GM21528 (cell line): ENCODE measurements at regions not wholly inside any gene's neighbourhood (a gene's known extent, or its start where the extent isn't known, plus 50 kb on each side); places are given as distances from the start of the nearest gene placed in this dataset.

ENCODE experiments used
- ATAC-seq: cut with Tn5 transposase; IDR thresholded peaks from one replicate; pipeline ENCODE4 v1.9.1; 2021; ENCODE audit warnings: mild to moderate bottlenecking, moderate library complexity; ENCODE audit not compliant: unreplicated experiment, low FRiP score

DNA sequence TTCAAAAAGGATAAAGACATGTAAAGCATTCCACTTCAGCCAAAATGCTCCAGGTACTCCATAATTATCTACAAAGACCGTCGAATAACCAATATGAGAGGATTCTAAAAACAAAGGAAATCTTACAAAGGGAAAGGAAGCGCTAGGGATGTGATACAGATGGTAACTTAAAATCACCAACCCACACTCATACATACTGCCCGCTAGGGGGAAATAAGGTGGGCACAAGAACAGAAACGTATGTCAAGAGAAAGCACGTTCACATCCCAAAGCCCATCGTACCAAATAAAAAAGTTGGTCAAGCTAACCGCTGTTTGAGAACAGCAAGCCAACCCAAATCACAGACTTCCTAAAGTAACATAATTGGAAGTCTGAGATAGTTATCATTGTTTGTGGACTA lies 429.4 kb downstream of the SHQ1 start:
- no peak for ATAC-seq

DNA sequence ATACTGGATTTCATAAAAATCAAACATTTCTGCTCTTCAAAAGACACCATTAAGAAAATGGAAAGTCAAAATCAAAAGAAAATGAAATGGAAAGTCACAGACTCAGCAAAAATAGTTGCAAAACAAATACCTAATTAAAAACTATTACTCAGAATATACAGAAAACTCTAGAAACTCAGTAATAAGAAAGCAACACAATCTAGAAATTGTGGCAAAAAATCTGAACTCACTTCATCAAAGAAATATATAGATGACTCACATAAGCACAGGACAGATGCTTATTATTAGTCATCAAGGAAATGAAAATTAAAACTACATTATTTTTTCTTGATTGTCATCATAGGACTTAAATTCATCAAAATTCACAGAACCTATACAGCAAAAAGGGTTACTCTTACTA lies 430.0 kb downstream of the SHQ1 start:
- ATAC-seq, result no peak

DNA sequence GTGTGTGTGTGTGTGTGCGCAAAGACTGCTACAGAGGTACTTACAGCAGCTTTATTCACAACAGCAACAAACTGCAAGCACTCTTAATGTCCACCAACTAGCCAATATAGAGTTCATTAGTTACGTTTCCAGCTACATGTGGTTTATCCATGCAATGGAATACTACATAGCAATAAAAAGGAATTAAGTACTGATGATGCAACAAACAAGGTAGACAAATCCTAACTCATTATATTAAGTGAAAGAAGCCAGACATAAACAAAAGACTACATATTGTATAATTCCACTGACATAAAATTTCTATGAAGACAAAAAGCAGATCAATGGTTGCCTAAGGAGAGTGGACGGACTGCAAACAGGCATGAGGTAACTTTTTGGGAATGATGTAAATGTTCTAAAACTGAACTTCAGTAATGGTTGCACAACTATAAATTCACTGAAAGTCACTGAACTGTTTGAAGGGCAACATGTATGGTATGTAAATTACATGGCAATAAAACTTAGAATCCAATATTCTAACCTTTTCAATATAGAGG lies 433.7 kb downstream of the SHQ1 start:
- no peak for ATAC-seq

DNA sequence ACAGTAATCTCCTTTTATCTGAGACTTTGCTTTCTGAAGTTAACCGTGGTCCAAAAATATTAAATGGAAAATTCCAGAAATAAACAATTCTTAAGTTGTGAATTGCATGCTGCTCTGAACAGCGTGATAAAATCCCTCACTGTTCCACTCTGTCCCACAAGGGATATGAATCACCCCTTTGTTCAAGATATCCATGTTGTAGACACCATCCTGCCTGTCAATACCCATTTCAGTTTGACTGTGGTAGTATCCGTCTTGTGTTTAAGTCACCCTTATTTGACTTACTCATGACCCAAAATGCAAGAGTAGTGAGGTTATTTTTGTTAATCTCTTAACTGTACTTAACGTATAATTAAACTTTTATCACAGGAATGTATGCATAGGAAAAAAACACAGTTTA lies 435.0 kb downstream of the SHQ1 start:
- no peak for ATAC-seq

DNA sequence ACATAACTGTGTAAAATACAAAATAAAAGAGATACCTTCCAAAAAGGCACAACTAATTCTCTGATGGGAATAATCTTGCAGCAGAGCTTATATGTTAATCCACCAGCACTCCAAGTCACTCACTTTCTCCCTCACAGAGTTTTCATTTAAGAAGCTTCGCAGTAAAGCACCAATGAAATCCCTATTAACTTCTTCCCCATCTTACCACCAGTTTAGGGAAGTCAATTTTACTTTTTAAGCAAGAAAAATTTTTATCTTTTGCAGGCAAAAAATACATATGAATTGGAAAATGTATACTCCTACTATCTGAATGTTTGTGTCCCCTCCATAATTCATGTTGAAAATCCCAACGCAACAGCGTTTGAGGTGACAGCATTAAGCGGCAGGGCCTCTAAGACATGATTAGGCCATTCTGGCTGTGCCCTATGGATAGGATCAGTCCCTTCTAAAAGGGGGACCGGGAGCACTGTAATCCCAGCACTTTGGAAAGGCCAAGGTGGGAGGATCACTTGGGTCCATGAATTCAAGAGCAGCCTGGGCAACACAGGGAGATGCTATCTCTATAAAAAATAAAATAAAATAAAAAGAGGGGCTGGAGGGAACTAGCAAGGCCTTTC lies 435.8 kb downstream of the SHQ1 start:
- no peak for ATAC-seq

DNA sequence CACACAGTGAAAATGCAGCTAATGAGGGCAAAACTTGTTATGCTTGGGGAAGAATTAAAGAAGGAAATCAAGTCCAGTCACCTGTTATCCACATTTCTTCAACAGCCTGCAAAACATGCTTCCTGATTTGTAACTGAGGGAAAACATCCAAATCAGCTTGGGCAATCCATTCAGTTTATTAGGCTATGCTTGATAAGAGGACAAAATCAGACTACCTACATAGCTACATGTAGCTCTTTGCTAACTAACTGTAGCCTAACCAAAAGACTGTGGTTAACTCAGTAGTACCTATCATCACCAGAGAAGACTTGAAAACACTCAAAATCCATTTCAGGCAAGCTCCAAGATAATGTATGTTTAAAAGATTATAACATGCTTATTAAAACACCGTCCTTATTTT lies 436.4 kb downstream of the SHQ1 start:
- ATAC-seq, result no peak

DNA sequence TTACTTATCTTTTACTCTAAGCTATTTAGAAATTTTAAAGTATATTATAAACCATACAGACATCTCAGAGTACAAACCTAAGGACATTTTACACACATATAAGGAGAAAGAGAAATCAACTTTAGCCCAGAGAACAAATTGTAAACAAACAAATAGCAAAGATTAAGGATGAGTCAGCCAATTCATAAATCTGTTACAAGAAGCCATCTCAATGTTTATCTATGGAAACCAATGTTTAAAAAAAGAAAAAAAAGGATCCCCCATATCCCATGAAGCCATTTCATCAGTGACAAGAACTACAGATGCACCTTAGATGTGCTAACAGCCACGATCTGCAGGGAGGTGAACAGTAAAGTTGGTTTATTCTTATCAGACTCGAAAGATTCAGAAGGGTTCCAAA lies 437.1 kb downstream of the SHQ1 start:
- no peak for ATAC-seq

DNA sequence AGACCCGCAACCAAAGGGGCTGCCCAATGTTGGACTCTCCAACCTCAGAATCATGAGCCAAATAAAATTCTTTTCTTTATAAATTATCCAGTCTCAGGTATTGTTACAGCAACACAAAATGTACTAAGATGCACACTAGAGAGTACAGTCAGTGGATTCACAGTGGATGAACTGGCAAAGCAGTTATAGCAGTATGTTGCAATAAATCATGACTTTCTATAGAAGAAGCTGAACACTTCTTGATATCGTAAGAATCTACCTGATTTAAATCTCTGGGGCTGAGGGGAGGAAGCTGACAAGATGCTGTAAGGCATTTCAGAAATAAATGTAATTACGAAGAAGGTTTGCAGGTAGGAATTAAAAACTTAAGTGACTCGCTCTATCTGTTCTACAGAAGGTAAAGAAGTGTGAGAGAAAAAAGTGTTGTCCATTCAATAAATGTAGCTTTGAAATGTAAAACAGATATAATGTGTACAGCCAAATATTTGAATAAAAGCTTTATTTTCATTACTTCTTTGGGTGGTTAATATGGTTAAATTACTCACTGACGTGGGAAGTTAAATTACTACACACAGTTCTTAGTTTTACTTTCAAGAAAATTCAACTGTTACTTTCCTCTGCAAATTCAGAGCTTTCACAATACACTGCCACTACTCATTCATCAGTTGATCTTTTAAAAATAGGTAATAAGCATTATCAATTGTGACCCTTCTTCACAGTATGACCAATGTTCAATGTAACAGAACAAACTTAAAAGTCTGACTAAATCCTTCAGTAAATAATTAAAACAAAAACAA lies 439.1 kb downstream of the SHQ1 start:
- ATAC-seq, result no peak

DNA sequence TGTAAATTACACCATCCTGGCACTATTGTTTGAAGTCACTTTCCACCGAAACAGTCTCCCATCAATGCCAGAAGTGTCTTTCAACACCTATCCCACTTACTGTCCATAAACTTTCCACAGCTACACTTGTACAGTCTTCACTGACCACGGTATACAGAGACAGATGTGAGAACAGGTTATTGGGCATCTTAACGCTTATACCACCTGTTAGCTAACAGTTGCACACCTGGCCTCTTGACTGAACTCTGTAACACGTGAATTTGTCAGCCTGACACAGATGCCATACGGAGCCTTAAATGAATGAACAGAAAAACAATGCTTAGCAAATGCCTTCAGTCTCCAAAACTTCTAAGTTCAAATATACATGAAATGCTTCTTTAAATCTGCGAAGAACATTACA lies 440.5 kb downstream of the SHQ1 start:
- no peak for ATAC-seq

DNA sequence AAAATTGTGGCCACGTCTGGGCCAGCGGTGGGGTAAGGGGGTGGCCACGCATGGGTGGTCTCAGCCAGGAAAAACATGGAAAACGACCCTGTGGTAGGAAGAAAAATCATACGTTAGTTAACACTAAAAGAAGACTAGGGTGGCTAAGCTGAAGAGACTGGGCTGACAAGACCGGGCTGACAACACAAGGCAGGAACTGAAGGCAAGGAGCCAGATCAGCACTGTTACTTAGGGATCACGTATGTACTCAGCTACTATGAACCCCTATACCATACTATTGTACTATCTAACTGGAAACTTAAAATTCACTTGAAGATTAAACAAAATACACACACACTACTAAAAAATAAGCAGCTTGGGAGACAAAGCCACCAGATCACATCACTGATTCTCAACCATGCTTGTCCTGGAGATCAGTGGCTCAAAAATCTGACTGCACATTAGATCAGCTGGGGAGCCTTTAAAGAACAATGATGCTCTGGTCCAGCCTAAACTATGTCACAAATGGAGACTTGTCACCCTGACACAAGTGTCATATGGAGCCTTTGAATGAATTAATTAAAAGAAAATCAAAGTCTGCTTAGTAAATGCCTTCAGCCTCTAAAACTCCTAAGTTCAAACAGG lies 442.2 kb downstream of the SHQ1 start:
- no peak for ATAC-seq

DNA sequence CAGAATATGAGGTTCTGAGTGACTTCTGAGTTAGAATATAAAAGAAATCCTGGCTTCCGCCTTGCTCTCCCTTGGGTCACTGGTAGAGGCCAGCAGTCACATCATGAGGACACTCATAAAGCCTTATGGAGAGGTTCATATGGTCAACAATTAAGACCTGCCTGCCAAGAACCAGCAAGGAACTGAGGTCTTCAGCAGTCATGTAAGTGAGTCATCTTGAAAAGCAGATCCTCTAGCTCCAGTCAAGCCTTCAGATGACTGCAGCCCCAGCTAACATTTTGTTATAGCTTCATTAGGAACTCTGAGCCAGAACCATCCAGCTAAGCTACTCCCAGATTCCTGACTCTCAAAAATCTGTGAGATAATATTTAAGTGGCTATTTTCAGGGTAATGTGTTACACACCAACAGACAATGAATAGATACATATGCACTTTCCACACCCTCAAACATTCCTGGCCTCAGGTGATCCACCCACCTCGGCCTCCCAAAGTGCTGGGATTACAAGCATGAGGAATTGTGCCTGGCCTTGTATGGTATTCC lies 447.2 kb downstream of the SHQ1 start:
- no peak for ATAC-seq

DNA sequence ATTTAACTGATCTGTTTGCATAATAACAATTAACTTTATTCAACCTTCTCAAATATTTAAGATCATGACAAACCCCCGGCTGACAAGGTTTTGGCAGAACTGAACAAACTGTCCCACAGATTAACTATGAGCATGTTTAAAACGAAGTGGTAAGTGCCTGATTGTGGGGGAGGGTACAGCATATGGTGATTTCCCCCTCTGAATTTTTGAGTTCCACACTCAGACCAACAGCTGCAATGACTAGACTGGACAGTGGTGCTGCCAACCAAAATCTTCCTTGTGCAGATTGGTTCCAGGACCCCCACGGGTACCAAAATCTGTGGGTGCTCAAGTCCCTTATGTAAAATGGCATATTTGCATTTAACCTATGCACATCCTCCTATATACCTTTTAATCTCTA lies 449.5 kb downstream of the SHQ1 start:
- ATAC-seq, result no peak

DNA sequence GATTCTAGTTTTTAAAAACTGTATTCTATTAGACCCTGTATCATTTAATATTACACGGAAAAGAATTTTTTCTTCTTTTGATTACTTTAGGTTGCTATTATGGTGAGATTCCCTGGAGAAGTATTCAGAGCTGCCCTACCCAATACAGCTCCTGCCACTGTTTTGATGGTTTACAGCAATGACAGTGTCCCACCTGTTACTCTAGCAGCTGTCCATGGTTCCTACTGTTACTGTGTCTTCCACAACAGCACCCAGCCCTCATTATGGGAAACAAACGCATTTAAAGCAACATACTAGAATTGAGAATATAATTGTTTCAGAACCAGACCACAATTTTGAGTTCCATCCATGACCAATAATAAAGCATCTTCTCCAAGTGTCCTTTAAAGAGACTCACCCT lies 450.7 kb downstream of the SHQ1 start:
- no peak for ATAC-seq

DNA sequence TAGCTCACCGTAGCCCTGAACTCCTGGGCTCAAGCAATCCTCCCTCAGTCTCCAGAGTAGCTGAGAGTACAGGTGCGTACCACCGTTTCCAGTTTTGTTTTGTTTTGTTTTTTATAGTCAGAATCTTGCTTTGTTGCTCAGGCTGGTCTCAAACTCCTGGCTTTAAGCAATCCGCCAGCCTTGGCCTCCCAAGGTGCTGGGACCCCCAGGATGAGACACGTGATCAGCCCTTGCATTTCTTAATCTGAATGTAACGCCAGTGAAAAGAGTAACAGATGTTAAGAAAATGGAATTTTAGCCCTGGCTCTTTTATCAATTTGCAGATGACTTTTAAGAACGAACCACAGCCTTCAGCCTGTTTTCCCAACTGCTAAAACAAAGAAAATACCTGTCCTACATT lies 451.3 kb downstream of the SHQ1 start:
- no peak for ATAC-seq

DNA sequence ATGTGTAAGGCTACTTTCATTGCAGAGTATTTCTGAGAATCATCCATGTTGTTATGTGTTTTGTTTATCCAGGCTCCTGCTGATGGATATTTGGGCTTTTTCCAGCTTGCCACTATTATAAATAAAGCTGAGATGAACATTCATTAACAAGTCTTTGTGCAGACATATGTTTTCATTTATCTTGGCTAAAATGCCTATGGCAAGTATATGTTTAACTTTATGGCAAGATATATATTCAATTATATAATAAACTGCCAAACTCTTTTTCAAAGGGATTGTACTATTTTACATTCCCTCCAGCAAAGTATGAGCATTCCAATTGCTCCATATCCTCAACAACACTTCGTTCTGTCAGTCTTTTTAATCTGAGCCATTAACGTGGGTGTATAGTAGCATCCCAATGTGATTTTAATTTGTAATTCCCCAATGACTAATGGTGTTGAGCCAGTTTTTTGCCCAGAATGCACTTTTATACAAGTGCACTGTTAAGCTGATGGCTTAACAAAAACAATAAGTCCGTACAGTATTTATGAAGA lies 452.4 kb downstream of the SHQ1 start:
- ATAC-seq, result no peak

DNA sequence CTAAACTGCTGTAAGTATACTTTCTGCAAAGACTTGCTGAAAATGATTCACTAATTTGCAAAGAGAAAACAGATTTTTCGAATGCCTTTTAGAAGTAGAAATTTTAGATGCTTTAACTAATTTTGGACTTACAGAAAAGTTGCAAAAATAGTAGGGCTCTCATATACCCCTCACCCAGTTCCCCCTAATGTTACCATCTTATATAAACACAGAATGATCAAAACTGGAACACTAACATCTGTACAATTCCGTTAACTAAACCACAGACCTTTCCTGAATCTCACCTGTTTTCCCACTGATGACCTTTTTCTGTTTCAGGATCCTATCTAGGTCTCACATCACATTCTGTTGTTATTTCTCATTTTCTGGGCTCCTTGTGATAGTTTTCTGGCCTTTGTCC lies 454.8 kb downstream of the SHQ1 start:
- ATAC-seq, result no peak

DNA sequence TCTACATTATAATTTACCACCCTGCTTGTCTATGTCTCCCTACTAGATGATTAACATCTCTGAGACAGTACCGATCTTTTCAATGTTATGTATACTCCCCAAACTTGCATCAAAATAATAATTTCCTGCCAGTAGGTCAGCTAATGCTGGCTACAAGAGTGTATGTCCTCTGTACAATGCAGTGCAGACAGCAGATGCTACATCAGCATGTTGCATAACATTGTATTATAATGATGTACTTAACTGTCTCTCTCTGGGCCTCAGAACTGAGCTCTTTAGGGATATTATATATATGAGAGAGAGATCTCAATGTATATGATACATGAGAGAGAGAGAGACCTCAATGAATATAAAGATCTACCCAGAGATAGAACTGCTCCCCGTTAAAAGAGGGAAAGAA lies 456.6 kb downstream of the SHQ1 start:
- no peak for ATAC-seq

DNA sequence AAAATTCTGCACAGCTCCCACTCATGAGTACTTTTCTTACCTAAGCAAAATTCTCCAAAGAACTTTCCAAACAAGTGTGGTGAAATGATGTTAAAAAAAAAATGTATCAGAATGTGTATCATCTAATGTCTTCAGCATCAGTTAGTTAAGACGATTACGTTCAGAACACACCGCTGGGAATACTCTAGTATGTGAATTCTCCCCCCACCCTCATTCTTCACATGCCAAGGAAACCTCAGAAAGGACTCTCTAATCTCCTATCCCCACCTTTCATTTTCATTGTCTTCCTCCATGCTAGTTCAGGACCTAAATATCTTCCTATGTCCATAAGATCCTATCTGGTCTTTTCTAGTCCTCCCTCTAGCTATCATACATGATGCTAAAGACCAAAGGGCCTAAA lies 457.4 kb downstream of the SHQ1 start:
- no peak for ATAC-seq

DNA sequence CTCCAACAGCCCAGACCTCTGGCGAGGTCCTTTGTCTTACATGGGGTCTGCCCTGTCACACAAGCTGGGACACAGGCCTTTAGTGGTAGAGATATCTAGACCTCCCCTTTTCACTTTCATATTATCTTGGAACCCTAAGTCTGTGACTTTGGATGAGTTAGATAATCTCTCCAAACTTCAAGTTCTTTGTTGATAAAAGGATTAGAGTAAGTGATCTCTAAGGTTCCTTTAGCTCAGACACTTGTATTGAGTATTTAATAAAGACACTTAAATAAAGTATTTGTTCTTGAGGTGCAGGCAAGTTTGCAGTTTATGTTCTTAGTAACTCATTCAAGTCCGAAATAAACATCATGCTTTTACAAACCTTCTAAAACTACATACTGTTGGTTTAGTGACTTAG lies 459.6 kb downstream of the SHQ1 start:
- no peak for ATAC-seq

DNA sequence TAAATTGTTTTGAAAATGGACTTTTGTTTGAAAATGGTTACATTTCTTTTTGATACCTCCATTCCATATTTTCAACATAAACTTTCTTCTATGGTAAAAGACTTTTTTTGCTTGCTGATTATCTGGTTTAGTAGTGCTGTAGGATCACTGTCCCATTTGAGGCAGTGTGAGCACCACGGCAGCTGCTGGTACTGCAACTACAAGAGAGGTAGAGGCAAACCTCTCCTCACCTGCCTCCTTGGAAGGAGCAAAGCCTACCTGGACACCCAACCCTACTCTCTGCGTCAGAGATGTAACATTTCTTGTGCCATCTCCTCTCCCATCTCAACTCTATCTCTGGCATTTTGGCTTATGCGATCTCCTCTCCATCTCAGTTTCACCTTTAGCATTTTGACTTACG lies 460.1 kb downstream of the SHQ1 start:
- no peak for ATAC-seq

DNA sequence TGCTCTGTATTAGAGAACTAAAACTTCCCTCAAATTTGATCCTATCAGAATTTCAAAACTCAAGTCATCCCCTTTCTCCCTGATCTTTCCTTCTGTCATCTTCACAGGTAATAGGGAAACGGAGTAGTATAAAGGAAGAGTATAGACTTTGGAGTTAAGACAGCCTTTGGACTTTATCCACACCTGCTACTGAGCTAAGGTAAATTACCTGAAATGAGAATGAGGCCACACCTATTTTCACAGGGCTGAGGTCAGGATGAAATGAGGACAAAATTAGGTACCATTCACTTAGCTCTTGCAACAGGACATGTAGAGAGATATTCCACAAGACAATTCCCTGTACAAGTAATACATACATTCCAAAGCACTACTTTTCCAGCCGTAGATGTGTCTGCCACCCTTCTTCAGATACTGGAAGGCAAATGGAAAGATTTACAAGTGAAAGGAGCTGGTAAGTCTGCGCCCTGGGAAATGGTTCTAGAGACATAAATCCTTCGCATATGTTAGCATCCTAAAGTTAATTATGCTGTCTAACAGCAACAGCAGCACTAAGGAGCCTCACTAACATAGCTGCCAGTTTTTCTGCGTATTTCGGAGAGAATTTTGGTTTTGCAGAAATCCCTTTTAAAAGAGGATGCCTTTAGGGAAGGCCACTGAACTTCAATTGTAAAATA lies 461.8 kb downstream of the SHQ1 start:
- no peak for ATAC-seq
